ENCODE measurements at regions not wholly inside any gene's neighbourhood (a gene's known extent, or its start where the extent isn't known, plus 50 kb on each side); places are given as distances from the start of the nearest gene placed in this dataset.

DNA sequence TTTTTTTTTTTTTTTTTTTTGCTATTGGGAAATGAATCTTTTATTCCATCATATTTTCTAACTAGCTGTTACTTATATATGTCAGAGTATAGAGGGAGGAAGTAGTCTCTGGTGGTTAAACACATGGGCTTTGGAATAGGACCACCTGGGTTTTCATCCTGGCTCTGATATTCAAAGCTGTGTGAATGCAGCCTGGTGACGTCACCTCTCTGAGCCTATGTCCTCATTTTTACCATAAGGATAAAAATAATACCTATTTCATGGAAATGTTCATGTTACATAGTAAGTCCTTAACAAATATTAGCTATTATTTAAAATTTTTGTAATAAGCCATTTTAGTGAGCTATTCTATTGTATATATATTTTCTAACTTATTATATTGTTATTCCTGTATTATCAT is 58.8 kb upstream of the TOX2 start:
- no peak for TF ChIP-seq POLR2A (IDR thresholded peaks at IDR 0.05)
- TF ChIP-seq CTCF (IDR thresholded peaks at IDR 0.05): no peak
- no peak for TF ChIP-seq POLR2AphosphoS5 (IDR thresholded peaks at IDR 0.05)
